GM12878 (cell line): ENCODE measurements at regions not wholly inside any gene's neighbourhood (a gene's known extent, or its start where the extent isn't known, plus 50 kb on each side); places are given as distances from the start of the nearest gene placed in this dataset.

ENCODE experiments used
- ATAC-seq: fragments of 200-7000 bp; cut with Tn5 transposase; 3 replicates; pipeline ENCODE4 v1.9.1; 2020; ENCODE audit warnings: mild to moderate bottlenecking, moderate library complexity
- BruUV-seq: library from RNA; stranded (reverse); fragments of 400-500 nt; replicated peaks from 2 replicates; lab custom pipeline; 2021; lab: Mats Ljungman, UMichigan
- CTCF ChIA-PET: fragments of 300-600 bp; sonication (Branson Sonifier 250); formaldehyde crosslinking; extraction: SDS; loops from one replicate; lab custom pipeline; 2021; ENCODE audit warnings: inconsistent platforms; lab: Yijun Ruan, JAX
- POLR2A ChIA-PET: fragments of 350-600 bp; formaldehyde crosslinking; extraction: SDS; loops from one replicate; lab custom pipeline; 2021; ENCODE audit warnings: inconsistent platforms; lab: Charles Lee
- RAD21 ChIA-PET: fragments of 300-600 bp; sonication (Branson Sonifier 250); formaldehyde crosslinking; loops from one replicate; lab custom pipeline; 2023; ENCODE audit warnings: antibody characterized with exemption; ENCODE audit not compliant: unreplicated experiment; lab: Charles Lee
- SMC1A ChIA-PET: fragments of 300-600 bp; sonication (Branson Sonifier 250); formaldehyde crosslinking; loops from one replicate; lab custom pipeline; 2023; ENCODE audit not compliant: unreplicated experiment, uncharacterized antibody; lab: Charles Lee
- DNase-seq: peaks from one replicate; pipeline ENCODE4 v3.0.0-alpha.2; 2011; ENCODE audit warnings: low read depth, low spot score
- FAIRE-seq: peaks from 3 replicates; lab custom pipeline; 2011; peaks lifted over from hg19 to GRCh38; lab: Jason Lieb, UNC
- H2AFZ ChIP-seq: 2 replicates; pipeline ENCODE4 v1.6.0; 2011; ENCODE audit warnings: low read depth, low read length, control low read depth; ENCODE audit not compliant: control insufficient read depth
- H3K27ac ChIP-seq: 2 replicates; pipeline ENCODE4 v1.5.1; 2011; ENCODE audit warnings: control low read depth; ENCODE audit not compliant: control insufficient read depth, insufficient read depth
- H3K27me3 ChIP-seq, 2 experiments: replicated peaks in 1 of 2; 2 replicates each; pipeline versions ENCODE4 v1.6.0 to v1.6.1; 2011; ENCODE audit warnings: low read length in 1 of 2; ENCODE audit not compliant: control insufficient read depth in 2 of 2, insufficient read depth in 2 of 2
- H3K36me3 ChIP-seq, 2 experiments: 2 replicates each; pipeline ENCODE4 v1.5.1; 2011; ENCODE audit warnings: low read length in 1 of 2; ENCODE audit not compliant: control insufficient read depth in 2 of 2, insufficient read depth in 2 of 2
- H3K4me1 ChIP-seq: 2 replicates; pipeline ENCODE4 v1.6.1; 2011; ENCODE audit warnings: mild to moderate bottlenecking, low read length, moderate library complexity, mixed read lengths; ENCODE audit not compliant: control insufficient read depth, insufficient read depth
- H3K4me2 ChIP-seq: 2 replicates; pipeline ENCODE4 v1.6.0; 2011; ENCODE audit warnings: control low read depth; ENCODE audit not compliant: control insufficient read depth, insufficient read depth
- H3K4me3 ChIP-seq: fragments of 200-600 bp; sonication (generic); 2 replicates; pipeline ENCODE4 v1.5.1; 2016
- H3K79me2 ChIP-seq: 2 replicates; pipeline ENCODE4 v1.6.0; 2011; ENCODE audit warnings: low read length; ENCODE audit not compliant: control insufficient read depth, insufficient read depth
- H3K9ac ChIP-seq: 2 replicates; pipeline ENCODE4 v1.8.0; 2011; ENCODE audit warnings: low read length, control low read depth, mixed read lengths; ENCODE audit not compliant: control insufficient read depth, insufficient read depth
- H3K9me3 ChIP-seq: replicated peaks from 3 replicates; pipeline ENCODE4 v1.5.1; 2011; ENCODE audit warnings: mild to moderate bottlenecking, low read length; ENCODE audit not compliant: control insufficient read depth, insufficient read depth
- H4K20me1 ChIP-seq: 2 replicates; pipeline ENCODE4 v1.6.0; 2011; ENCODE audit not compliant: control insufficient read depth, insufficient read depth
- EP300 ChIP-seq, 2 experiments: fragments of 150-350 bp in 1 of 2; IDR thresholded peaks; 2 replicates each; pipeline ENCODE4 v1.6.1; 2011 to 2012; ENCODE audit warnings: low read depth in 2 of 2, low read length in 2 of 2, borderline replicate concordance in 1 of 2, improper control_type of control experiment in 1 of 2, inconsistent platforms in 1 of 2; ENCODE audit not compliant: control insufficient read depth in 1 of 2
- MEF2A ChIP-seq: IDR thresholded peaks from 2 replicates; pipeline ENCODE4 v1.6.1; 2011; ENCODE audit warnings: low read depth, mild to moderate bottlenecking, low read length, moderate library complexity; ENCODE audit not compliant: insufficient read depth
- WGBS: methylation state at CpG from one replicate; pipeline ENCODE4 v1.1.6; 2016; ENCODE audit warnings: low lambda C conversion rate; ENCODE audit not compliant: insufficient replicate concordance, insufficient coverage; ENCODE audit errors: missing lambda C conversion rate; 5-methylcytosine and 5-hydroxymethylcytosine counted together
- in situ Hi-C: fragments of 300-500 bp; cut with MboI; formaldehyde crosslinking; loops from 9 replicates; pipeline ENCODE4 v1.14.3; 2018; ENCODE audit warnings: mixed read lengths
- intact Hi-C: fragments of 100-400 bp; cut with micrococcal nuclease; formaldehyde crosslinking; loops from one replicate; pipeline ENCODE4 v1.14.2; 2022; ENCODE audit not compliant: unreplicated experiment
- TF ChIP-seq, protein P1 (sequence below): IDR thresholded peaks from 2 replicates; pipeline ENCODE4 v1.6.1; 2011; ENCODE audit warnings: low read depth, low read length, improper control_type of control experiment, borderline replicate concordance
- TF ChIP-seq, protein P2 (sequence below): fragments of 450-650 bp; IDR thresholded peaks from 2 replicates; pipeline ENCODE4 v1.6.1; 2017; ENCODE audit warnings: low read depth, mild to moderate bottlenecking, moderate library complexity

DNA sequence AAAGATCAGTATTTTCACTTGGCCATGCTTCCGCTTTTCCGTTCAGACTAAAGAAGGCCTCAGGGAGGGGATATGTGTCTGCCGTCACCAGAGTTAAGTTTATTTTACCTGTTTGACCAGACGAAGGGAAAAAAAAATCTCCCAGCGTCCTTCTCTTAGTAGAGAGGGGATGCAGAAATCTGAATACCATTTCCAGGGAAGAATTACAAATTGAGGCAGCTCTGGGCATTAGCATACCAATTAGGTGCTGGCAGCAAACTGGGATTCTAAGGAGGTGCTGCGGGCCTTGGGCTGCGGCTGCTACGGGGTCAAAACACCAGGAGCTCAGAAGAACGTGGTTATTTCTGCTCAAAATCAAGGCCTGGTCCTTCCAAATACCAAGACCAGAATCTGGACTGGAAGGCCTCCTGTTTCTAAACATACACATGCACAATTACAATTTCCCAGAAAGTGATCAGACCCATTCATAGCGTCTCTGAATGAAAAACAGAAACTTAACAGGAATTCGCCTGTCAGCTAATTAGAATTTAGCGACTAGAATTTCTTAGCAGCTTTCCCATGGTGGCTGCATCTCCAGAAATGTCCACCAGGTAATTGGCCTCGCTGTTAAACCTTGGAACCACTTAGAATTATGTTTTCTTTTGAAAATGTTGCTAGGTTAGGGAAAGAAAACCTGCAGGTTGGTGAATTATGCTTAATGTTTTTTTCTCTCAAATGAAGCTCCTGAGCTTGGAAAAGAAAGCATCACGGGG is 617.0 kb downstream of the VRK1 start:
- Histone ChIP-seq H3K36me3 (no peaks in the 10 kb centered on the region), H3K4me3 (no peak overlapping the region), H3K9ac (no peak overlapping the region), H3K27me3 (no peaks in the 10 kb centered on the region), H3K27ac (no peak overlapping the region), H3K4me1 (peaks cover 10% of the 10 kb centered on the region), H4K20me1 (no peaks in the 10 kb centered on the region), H2AFZ (no peak overlapping the region), H3K9me3 (no peaks in the 10 kb centered on the region; the same call in 2 of the 3 replicates), H3K79me2 (no peaks in the 10 kb centered on the region), H3K4me2 (no peak overlapping the region)
- ChIA-PET SMC1A (interaction anchor here (0.6 to 11.6 kb wide), 9 partner anchors 11 to 722 kb away, joined by 3 to 88 read pairs (median 8); no protein-coding TSS in a partner anchor), CTCF (interaction anchor here (1.1 to 1.8 kb wide), 4 partner anchors 9 to 113 kb away, joined by 3 read pairs; no protein-coding TSS in a partner anchor), POLR2A (interaction anchor here (0.6 to 1.5 kb wide), 4 partner anchors 28 to 45 kb away, joined by 3 to 4 read pairs (median 3); no protein-coding TSS in a partner anchor), RAD21 (interaction anchor here (0.6 to 2.0 kb wide), 5 partner anchors 27 to 116 kb away, joined by 3 to 8 read pairs (median 4); no protein-coding TSS in a partner anchor)
- intact Hi-C loops (loop anchor here (2.0 to 10.0 kb wide), 3 partner anchors 29 to 291 kb away; no protein-coding TSS in a partner anchor), in situ Hi-C loops (no loop called here)
- no peak for ATAC-seq
- no TSS peak for BruUV-seq
- DNase-seq = no peak
- FAIRE-seq = no peak
- TF ChIP-seq EP300 (IDR thresholded peaks at IDR 0.05; ENCODE audit: borderline replicate concordance in 1 of 2, control insufficient read depth in 1 of 2, low read depth in 2 of 2, low read length in 2 of 2) (no peak), MEF2A (no peak)
- TF ChIP-seq, protein P1, sequence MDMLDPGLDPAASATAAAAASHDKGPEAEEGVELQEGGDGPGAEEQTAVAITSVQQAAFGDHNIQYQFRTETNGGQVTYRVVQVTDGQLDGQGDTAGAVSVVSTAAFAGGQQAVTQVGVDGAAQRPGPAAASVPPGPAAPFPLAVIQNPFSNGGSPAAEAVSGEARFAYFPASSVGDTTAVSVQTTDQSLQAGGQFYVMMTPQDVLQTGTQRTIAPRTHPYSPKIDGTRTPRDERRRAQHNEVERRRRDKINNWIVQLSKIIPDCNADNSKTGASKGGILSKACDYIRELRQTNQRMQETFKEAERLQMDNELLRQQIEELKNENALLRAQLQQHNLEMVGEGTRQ = no peak
- TF ChIP-seq, protein P2, sequence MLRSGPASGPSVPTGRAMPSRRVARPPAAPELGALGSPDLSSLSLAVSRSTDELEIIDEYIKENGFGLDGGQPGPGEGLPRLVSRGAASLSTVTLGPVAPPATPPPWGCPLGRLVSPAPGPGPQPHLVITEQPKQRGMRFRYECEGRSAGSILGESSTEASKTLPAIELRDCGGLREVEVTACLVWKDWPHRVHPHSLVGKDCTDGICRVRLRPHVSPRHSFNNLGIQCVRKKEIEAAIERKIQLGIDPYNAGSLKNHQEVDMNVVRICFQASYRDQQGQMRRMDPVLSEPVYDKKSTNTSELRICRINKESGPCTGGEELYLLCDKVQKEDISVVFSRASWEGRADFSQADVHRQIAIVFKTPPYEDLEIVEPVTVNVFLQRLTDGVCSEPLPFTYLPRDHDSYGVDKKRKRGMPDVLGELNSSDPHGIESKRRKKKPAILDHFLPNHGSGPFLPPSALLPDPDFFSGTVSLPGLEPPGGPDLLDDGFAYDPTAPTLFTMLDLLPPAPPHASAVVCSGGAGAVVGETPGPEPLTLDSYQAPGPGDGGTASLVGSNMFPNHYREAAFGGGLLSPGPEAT = no peak
- 48% methylated on average over 14 of the region's 14 CpGs for WGBS
